H9 (cell line): ENCODE measurements at regions not wholly inside any gene's neighbourhood (a gene's known extent, or its start where the extent isn't known, plus 50 kb on each side); places are given as distances from the start of the nearest gene placed in this dataset.

Source experiments
- DNase-seq: peaks from one replicate; pipeline ENCODE4 v3.0.0-alpha.2; 2017
- H2AFZ ChIP-seq: one replicate; pipeline ENCODE4 v1.6.1; 2013; ENCODE audit warnings: mild to moderate bottlenecking, low read length, control low read depth, moderate library complexity
- H2AK5ac ChIP-seq: 2 replicates; pipeline ENCODE4 v1.6.1; 2013; ENCODE audit warnings: low read length, control low read depth, mixed read lengths; ENCODE audit not compliant: insufficient read length
- H2BK120ac ChIP-seq: one replicate; pipeline ENCODE4 v1.6.1; 2013; ENCODE audit warnings: low read depth, mild to moderate bottlenecking, low read length, control low read depth, inconsistent platforms; ENCODE audit not compliant: poor library complexity, severe bottlenecking
- H2BK12ac ChIP-seq: 2 replicates; pipeline ENCODE4 v1.6.1; 2013; ENCODE audit warnings: low read length, control low read depth, mixed read lengths, low read depth; ENCODE audit not compliant: insufficient read length
- H2BK15ac ChIP-seq: 2 replicates; pipeline ENCODE4 v1.6.1; 2013; ENCODE audit warnings: low read depth, low read length, control low read depth
- H2BK20ac ChIP-seq: one replicate; pipeline ENCODE4 v1.6.1; 2013; ENCODE audit warnings: low read depth, mild to moderate bottlenecking, low read length, control low read depth, inconsistent platforms; ENCODE audit not compliant: poor library complexity, severe bottlenecking
- H2BK5ac ChIP-seq: 2 replicates; pipeline ENCODE4 v1.6.1; 2013; ENCODE audit warnings: low read length, control low read depth, mixed read lengths; ENCODE audit not compliant: insufficient read length
- H3K14ac ChIP-seq: 2 replicates; pipeline ENCODE4 v1.6.1; 2013; ENCODE audit warnings: low read length, control low read depth; ENCODE audit not compliant: insufficient read depth
- H3K18ac ChIP-seq: 2 replicates; pipeline ENCODE4 v1.6.1; 2013; ENCODE audit warnings: low read depth, mild to moderate bottlenecking, mixed read lengths, low read length, control low read depth; ENCODE audit not compliant: insufficient read length
- H3K23ac ChIP-seq: 2 replicates; pipeline ENCODE4 v1.6.1; 2013; ENCODE audit warnings: low read length, control low read depth, mixed read lengths, low read depth; ENCODE audit not compliant: insufficient read length
- H3K23me2 ChIP-seq: 2 replicates; pipeline ENCODE4 v1.6.1; 2013; ENCODE audit warnings: low read depth, mild to moderate bottlenecking, mixed read lengths, low read length, control low read depth; ENCODE audit not compliant: insufficient read length, poor library complexity, severe bottlenecking
- H3K27ac ChIP-seq: 2 replicates; pipeline ENCODE4 v1.5.1; 2013; ENCODE audit warnings: low read length, control low read depth, mixed read lengths, low read depth; ENCODE audit not compliant: insufficient read length
- H3K27me3 ChIP-seq: 2 replicates; pipeline ENCODE4 v1.6.1; 2013; ENCODE audit warnings: low read length, control low read depth, inconsistent platforms; ENCODE audit not compliant: insufficient read depth
- H3K4ac ChIP-seq: 2 replicates; pipeline ENCODE4 v1.6.1; 2013; ENCODE audit warnings: low read depth, mild to moderate bottlenecking, control low read depth, inconsistent platforms, low read length, moderate library complexity
- H3K4me1 ChIP-seq: 2 replicates; pipeline ENCODE4 v1.6.1; 2013; ENCODE audit warnings: low read length, control low read depth, inconsistent platforms; ENCODE audit not compliant: insufficient read depth
- H3K4me2 ChIP-seq: 2 replicates; pipeline ENCODE4 v1.6.1; 2013; ENCODE audit warnings: low read length, control low read depth, mixed read lengths; ENCODE audit not compliant: insufficient read length, insufficient read depth
- H3K56ac ChIP-seq: 2 replicates; pipeline ENCODE4 v1.6.1; 2013; ENCODE audit warnings: low read depth, mild to moderate bottlenecking, mixed read lengths, low read length, control low read depth; ENCODE audit not compliant: insufficient read length
- H3K79me1 ChIP-seq: 2 replicates; pipeline ENCODE4 v1.6.1; 2013; ENCODE audit warnings: low read depth, mild to moderate bottlenecking, moderate library complexity, low read length, control low read depth, inconsistent platforms; ENCODE audit not compliant: insufficient read depth, poor library complexity, severe bottlenecking
- H3K79me2 ChIP-seq: 2 replicates; pipeline ENCODE4 v1.6.1; 2013; ENCODE audit warnings: low read length, control low read depth, inconsistent platforms; ENCODE audit not compliant: insufficient read depth
- H3K9ac ChIP-seq: 2 replicates; pipeline ENCODE4 v1.6.1; 2013; ENCODE audit warnings: low read length, control low read depth, mixed read lengths; ENCODE audit not compliant: insufficient read length; ENCODE audit errors: extremely low read depth
- H3K9me3 ChIP-seq: one replicate; pipeline ENCODE4 v1.6.1; 2013; ENCODE audit warnings: low read depth, low read length, inconsistent platforms; ENCODE audit not compliant: control insufficient read depth
- H3T11ph ChIP-seq: one replicate; pipeline ENCODE4 v1.6.1; 2013; ENCODE audit warnings: mild to moderate bottlenecking, low read length, control low read depth, inconsistent platforms
- H4K20me1 ChIP-seq: one replicate; pipeline ENCODE4 v1.6.1; 2013; ENCODE audit not compliant: control insufficient read depth, insufficient read length, insufficient read depth
- H4K5ac ChIP-seq: 2 replicates; pipeline ENCODE4 v1.6.1; 2013; ENCODE audit warnings: low read depth, mild to moderate bottlenecking, mixed read lengths, low read length, control low read depth; ENCODE audit not compliant: insufficient read length
- H4K8ac ChIP-seq: replicated peaks from 2 replicates; pipeline ENCODE4 v1.6.1; 2013; ENCODE audit warnings: low read length, control low read depth, mixed read lengths, low read depth; ENCODE audit not compliant: insufficient read length
- H4K91ac ChIP-seq: 2 replicates; pipeline ENCODE4 v1.6.1; 2013; ENCODE audit warnings: low read depth, mild to moderate bottlenecking, moderate library complexity, mixed read lengths, low read length, control low read depth; ENCODE audit not compliant: insufficient read length
- H3K27ac Mint-ChIP-seq, 3 experiments: 2 replicates in 2 of 3; 3 replicates in 1 of 3; pipeline ENCODE4 v1.8.0; 2020 to 2021; ENCODE audit warnings: mixed read lengths in 3 of 3, mild to moderate bottlenecking in 1 of 3, moderate library complexity in 1 of 3
- H3K27me3 Mint-ChIP-seq: 2 replicates; pipeline ENCODE4 v1.8.0; 2021; ENCODE audit warnings: low read depth, mild to moderate bottlenecking, moderate library complexity, mixed read lengths
- H3K36me3 Mint-ChIP-seq, 3 experiments: 2 replicates in 2 of 3; 3 replicates in 1 of 3; pipeline ENCODE4 v1.8.0; 2020 to 2021; ENCODE audit warnings: low read depth in 3 of 3, mixed read lengths in 3 of 3; ENCODE audit not compliant: insufficient read depth in 1 of 3
- H3K4me1 Mint-ChIP-seq, 2 experiments: 2 replicates each; pipeline ENCODE4 v1.8.0; 2020; ENCODE audit warnings: mixed read lengths in 2 of 2
- H3K4me3 Mint-ChIP-seq, 2 experiments: 2 replicates in 1 of 2; 3 replicates in 1 of 2; pipeline ENCODE4 v1.8.0; 2020 to 2021; ENCODE audit warnings: mild to moderate bottlenecking in 2 of 2, mixed read lengths in 2 of 2, moderate library complexity in 1 of 2
- H3K9me3 Mint-ChIP-seq, 2 experiments: 2 replicates in 1 of 2; 3 replicates in 1 of 2; pipeline ENCODE4 v1.8.0; 2020; ENCODE audit warnings: mild to moderate bottlenecking in 2 of 2, mixed read lengths in 2 of 2, moderate library complexity in 1 of 2
- CTCF ChIP-seq: fragments of 200-600 bp; sonication (generic); conservative IDR thresholded peaks from 3 replicates; pipeline ENCODE4 v1.8.0; 2021; ENCODE audit warnings: antibody characterized with exemption, mild to moderate bottlenecking
- WGBS: extraction: QIAGEN DNeasy Blood & Tissue Kit; methylation state at CpG from one replicate; pipeline ENCODE4 v1.1.7; 2013; ENCODE audit warnings: missing lambda C conversion rate, low lambda C conversion rate, mixed read lengths; ENCODE audit not compliant: insufficient read length; ENCODE audit errors: extremely low coverage; 5-methylcytosine and 5-hydroxymethylcytosine counted together

- H3K27me3 ChIP-seq, result no peaks in the 10 kb centered on the region
- H2AK5ac ChIP-seq, result no peak overlapping the region
- H2BK20ac ChIP-seq, result no peak overlapping the region
- H3K14ac ChIP-seq, result no peak overlapping the region
- H3K27ac Mint-ChIP-seq, result no peak overlapping the region
- no peaks in the 10 kb centered on the region for H3K36me3 Mint-ChIP-seq
- H3T11ph ChIP-seq, result no peak overlapping the region
- no peak overlapping the region for H3K4ac ChIP-seq
- H3K79me1 ChIP-seq, result no peaks in the 10 kb centered on the region
- no peak overlapping the region for H4K8ac ChIP-seq
- no peak overlapping the region for H3K18ac ChIP-seq
- H3K27ac ChIP-seq, result no peak overlapping the region
- H3K9me3 ChIP-seq, result no peaks in the 10 kb centered on the region
- no peak overlapping the region for H3K4me2 ChIP-seq
- H3K27me3 Mint-ChIP-seq, result peaks cover 19% of the 10 kb centered on the region
- DNase-seq, result no peak
- no peaks in the 10 kb centered on the region for H4K20me1 ChIP-seq
- no peak overlapping the region for H2BK12ac ChIP-seq
- H3K4me1 ChIP-seq, result no peaks in the 10 kb centered on the region
- H3K56ac ChIP-seq, result no peak overlapping the region
- H3K79me2 ChIP-seq, result no peaks in the 10 kb centered on the region
- H3K4me1 Mint-ChIP-seq, result no peaks in the 10 kb centered on the region
- no peak overlapping the region for H2BK120ac ChIP-seq
- no peak overlapping the region for H3K23ac ChIP-seq
- no peak for TF ChIP-seq CTCF
- H2BK5ac ChIP-seq, result no peak overlapping the region
- H3K4me3 Mint-ChIP-seq, result no peak overlapping the region
- no CpG with 5 or more reads among the region's 1 CpG for WGBS
- peak overlapping the region; percentile 84 for H4K5ac ChIP-seq
- no peak overlapping the region for H2AFZ ChIP-seq
- no peak overlapping the region for H3K9ac ChIP-seq
- H2BK15ac ChIP-seq, result no peak overlapping the region
- H3K23me2 ChIP-seq, result no peaks in the 10 kb centered on the region
- H4K91ac ChIP-seq, result no peak overlapping the region
- H3K9me3 Mint-ChIP-seq, result peaks cover 0 to 3% of the 10 kb centered on the region in 2 experiments; a peak in 1 of 5 replicates
Measured at GRCh38 chr11:19326499-19326898, 85.8 kb upstream of the E2F8 start.
